Esophagus squamous epithelium (tissue), 4 donors: ENCODE measurements at regions not wholly inside any gene's neighbourhood (a gene's known extent, or its start where the extent isn't known, plus 50 kb on each side); places are given as distances from the start of the nearest gene placed in this dataset.

Experiments
- CTCF ChIP-seq, 6 experiments: fragments of 450-650 bp in 4 of 6; fragments of 200-600 bp in 2 of 6; sonication (generic) in 2 of 6; IDR thresholded peaks; one replicate each; pipeline ENCODE4 v1.5.1; 2016 to 2019; ENCODE audit warnings: antibody characterized with exemption in 6 of 6, mild to moderate bottlenecking in 4 of 6, moderate library complexity in 4 of 6
- POLR2A ChIP-seq, 4 donors: fragments of 450-650 bp; IDR thresholded peaks; one replicate each; pipeline ENCODE4 v1.6.1; 2017; ENCODE audit warnings: antibody characterized with exemption in 4 of 4, mild to moderate bottlenecking in 4 of 4, moderate library complexity in 3 of 4

- TF ChIP-seq CTCF (IDR thresholded peaks at IDR 0.05) (no peak), POLR2A (IDR thresholded peaks at IDR 0.05) (no peak)
These were observed 109.2 kb downstream of the SH3TC2 start for GRCh38 chr5:148953711-148954110.
